Right forelimb (tissue), 1 donor: ENCODE measurements at regions not wholly inside any gene's neighbourhood (a gene's known extent, or its start where the extent isn't known, plus 50 kb on each side); places are given as distances from the start of the nearest gene placed in this dataset.
"Not testable (repeated sequence)": the region's sequence is repeated elsewhere in the genome, so short reads cannot be mapped to it uniquely, and the experiment has no call there.

ENCODE experiments used
- DNase-seq: peaks from one replicate; pipeline ENCODE4 v3.0.0-alpha.2; 2018

GRCh38 chr22:23500508-23501260 lies 79.4 kb downstream of the IGLL1 start:
- no peak for DNase-seq

- no peak for DNase-seq
These were observed 80.1 kb downstream of the IGLL1 start for GRCh38 chr22:23499845-23500500.

GRCh38 chr22:23498811-23499798 lies 81.0 kb downstream of the IGLL1 start:
- DNase-seq = no peak

GRCh38 chr22:23497889-23498288 lies 82.2 kb downstream of the IGLL1 start:
- not testable (repeated sequence) for DNase-seq

- DNase-seq = no peak
These were observed 82.8 kb downstream of the IGLL1 start for GRCh38 chr22:23497016-23497885.

GRCh38 chr22:23496445-23496833 lies 83.7 kb downstream of the IGLL1 start:
- DNase-seq = no peak

- DNase-seq = no peak
These were observed 84.3 kb downstream of the IGLL1 start for GRCh38 chr22:23495614-23496444.

- no peak for DNase-seq
These were observed 85.2 kb downstream of the IGLL1 start for GRCh38 chr22:23494930-23495266.

GRCh38 chr22:23485490-23485889 lies 94.6 kb downstream of the IGLL1 start:
- no peak for DNase-seq

GRCh38 chr22:23484651-23485050 lies 95.4 kb downstream of the IGLL1 start:
- no peak for DNase-seq

GRCh38 chr22:23481369-23481768 lies 98.7 kb downstream of the IGLL1 start:
- no peak for DNase-seq

- no peak for DNase-seq
These were observed 101.9 kb downstream of the IGLL1 start for GRCh38 chr22:23478175-23478574.

GRCh38 chr22:23474531-23474930 lies 105.6 kb downstream of the IGLL1 start:
- not testable (repeated sequence) for DNase-seq

- no peak for DNase-seq
These were observed 106.2 kb downstream of the IGLL1 start for GRCh38 chr22:23473901-23474300.

GRCh38 chr22:23472376-23472775 lies 107.7 kb downstream of the IGLL1 start:
- DNase-seq = not testable (repeated sequence)

GRCh38 chr22:23471698-23472097 lies 108.4 kb downstream of the IGLL1 start:
- DNase-seq = no peak

- DNase-seq = no peak
These were observed 109.2 kb downstream of the IGLL1 start for GRCh38 chr22:23470811-23471389.

GRCh38 chr22:23467721-23468294 lies 112.3 kb downstream of the IGLL1 start:
- no peak for DNase-seq

GRCh38 chr22:23466351-23466750 lies 113.7 kb downstream of the IGLL1 start:
- no peak for DNase-seq

GRCh38 chr22:23464796-23465195 lies 115.3 kb downstream of the IGLL1 start:
- not testable (repeated sequence) for DNase-seq
